RWPE1 (cell line): ENCODE measurements at regions not wholly inside any gene's neighbourhood (a gene's known extent, or its start where the extent isn't known, plus 50 kb on each side); places are given as distances from the start of the nearest gene placed in this dataset.

Experiments used
- CTCF ChIA-PET: fragments of 350-600 bp; sonication (Branson Sonifier 250); formaldehyde crosslinking; extraction: SDS; loops from one replicate; lab custom pipeline; 2021; lab: Yijun Ruan, JAX
- POLR2A ChIA-PET: fragments of 400-600 bp; formaldehyde crosslinking; extraction: SDS; loops from one replicate; lab custom pipeline; 2020; ENCODE audit warnings: antibody characterized with exemption; ENCODE audit not compliant: low non-redundant PET; lab: Yijun Ruan, JAX
- DNase-seq: peaks from one replicate; pipeline ENCODE4 v3.0.0; 2012; ENCODE audit warnings: low spot score
- H3K27ac ChIP-seq: fragments of 450-650 bp; 2 replicates; pipeline ENCODE4 v1.5.1; 2017
- TF ChIP-seq, protein P1 (sequence below): fragments of 450-650 bp; conservative IDR thresholded peaks from 2 replicates; pipeline ENCODE4 v1.5.1; 2017; ENCODE audit warnings: low read depth, mild to moderate bottlenecking

DNA sequence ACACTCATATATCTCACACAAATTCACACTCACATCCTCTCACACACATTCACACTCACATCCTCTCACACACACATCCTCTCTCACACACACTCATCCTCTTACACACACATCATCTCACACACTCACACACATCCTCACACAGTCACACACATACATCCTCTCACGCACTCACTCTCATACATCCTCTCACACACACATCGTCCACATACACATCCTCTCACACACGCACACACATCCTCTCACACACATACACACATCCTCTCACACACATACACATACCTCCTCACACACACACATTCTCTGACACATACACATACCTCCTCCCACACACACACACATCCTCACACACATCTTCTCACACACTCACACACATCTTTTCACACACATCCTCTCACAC lies 129.1 kb upstream of the SLC30A5 start:
- ChIA-PET CTCF (no interaction called here), POLR2A (no interaction called here)
- TF ChIP-seq, protein P1, sequence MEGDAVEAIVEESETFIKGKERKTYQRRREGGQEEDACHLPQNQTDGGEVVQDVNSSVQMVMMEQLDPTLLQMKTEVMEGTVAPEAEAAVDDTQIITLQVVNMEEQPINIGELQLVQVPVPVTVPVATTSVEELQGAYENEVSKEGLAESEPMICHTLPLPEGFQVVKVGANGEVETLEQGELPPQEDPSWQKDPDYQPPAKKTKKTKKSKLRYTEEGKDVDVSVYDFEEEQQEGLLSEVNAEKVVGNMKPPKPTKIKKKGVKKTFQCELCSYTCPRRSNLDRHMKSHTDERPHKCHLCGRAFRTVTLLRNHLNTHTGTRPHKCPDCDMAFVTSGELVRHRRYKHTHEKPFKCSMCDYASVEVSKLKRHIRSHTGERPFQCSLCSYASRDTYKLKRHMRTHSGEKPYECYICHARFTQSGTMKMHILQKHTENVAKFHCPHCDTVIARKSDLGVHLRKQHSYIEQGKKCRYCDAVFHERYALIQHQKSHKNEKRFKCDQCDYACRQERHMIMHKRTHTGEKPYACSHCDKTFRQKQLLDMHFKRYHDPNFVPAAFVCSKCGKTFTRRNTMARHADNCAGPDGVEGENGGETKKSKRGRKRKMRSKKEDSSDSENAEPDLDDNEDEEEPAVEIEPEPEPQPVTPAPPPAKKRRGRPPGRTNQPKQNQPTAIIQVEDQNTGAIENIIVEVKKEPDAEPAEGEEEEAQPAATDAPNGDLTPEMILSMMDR, result no peak
- DNase-seq, result no peak
- H3K27ac ChIP-seq, result no peak overlapping the region

DNA sequence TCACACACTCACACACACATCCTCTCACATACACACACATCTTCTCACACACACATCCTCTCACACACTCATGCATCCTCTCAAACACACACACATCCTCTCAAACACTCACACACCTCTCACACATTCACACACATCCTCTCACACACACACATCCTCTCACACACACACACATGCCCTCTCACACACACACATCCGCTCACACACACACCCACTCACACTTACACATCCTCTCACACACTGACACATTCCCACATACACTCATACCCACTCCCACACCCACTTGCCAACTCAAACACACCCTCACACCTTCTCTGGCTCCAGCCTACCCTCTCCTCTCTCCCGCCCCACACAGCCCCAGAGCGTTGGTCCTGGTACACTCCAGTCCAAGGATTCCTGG lies 127.9 kb upstream of the SLC30A5 start:
- ChIA-PET CTCF (interaction anchor here (0.5 kb wide), 1 partner anchor 681 kb away, joined by 4 read pairs; no protein-coding TSS in a partner anchor), POLR2A (no interaction called here)
- no peak overlapping the region for H3K27ac ChIP-seq
- no peak for DNase-seq
- TF ChIP-seq, protein P1, result no peak

DNA sequence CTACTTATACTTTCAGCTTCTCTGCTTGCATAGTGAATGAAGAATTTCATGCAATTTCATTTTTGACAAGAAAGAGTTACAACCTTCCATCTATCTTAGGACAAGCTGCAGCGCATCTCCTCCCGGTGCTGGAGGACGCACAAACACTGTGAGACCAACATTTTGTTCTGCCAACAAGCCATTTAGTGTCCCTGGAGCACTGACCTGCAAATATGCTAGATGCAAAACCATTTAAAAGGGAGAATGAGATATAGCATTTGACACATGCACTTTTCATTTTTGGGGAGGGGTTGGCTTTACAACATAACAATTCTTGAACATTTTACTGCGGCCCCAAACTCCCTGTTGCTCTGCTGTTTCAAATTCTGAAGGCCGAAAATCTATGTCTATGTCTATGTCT lies 127.2 kb upstream of the SLC30A5 start:
- ChIA-PET CTCF (interaction anchor here (0.5 kb wide), 1 partner anchor 682 kb away, joined by 4 read pairs; no protein-coding TSS in a partner anchor), POLR2A (no interaction called here)
- TF ChIP-seq, protein P1, result no peak
- DNase-seq, result no peak
- no peak overlapping the region for H3K27ac ChIP-seq

DNA sequence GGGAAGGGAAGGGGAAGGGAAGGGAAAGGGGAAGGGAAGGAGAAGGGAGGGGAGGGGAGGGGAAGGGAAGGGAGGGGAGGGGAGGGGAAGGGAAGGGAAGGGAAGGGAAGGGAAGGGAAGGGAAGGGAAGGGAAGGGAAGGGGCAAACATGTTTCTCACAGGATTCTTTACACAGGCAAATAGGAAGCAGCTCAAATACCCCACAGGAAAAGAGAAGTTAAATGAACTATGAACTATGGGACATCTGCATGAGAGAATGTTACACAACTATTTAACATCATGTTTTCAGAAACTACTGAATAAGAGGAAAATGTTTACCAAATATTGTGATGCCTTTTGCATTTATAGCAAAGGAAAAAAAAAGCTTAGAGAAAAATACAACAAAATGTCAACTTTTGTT lies 125.4 kb upstream of the SLC30A5 start:
- ChIA-PET POLR2A (no interaction called here), CTCF (interaction anchor here (0.9 kb wide), 1 partner anchor 10 kb away, joined by 5 read pairs; no protein-coding TSS in a partner anchor)
- TF ChIP-seq, protein P1, result no peak
- DNase-seq, result no peak
- no peak overlapping the region for H3K27ac ChIP-seq

DNA sequence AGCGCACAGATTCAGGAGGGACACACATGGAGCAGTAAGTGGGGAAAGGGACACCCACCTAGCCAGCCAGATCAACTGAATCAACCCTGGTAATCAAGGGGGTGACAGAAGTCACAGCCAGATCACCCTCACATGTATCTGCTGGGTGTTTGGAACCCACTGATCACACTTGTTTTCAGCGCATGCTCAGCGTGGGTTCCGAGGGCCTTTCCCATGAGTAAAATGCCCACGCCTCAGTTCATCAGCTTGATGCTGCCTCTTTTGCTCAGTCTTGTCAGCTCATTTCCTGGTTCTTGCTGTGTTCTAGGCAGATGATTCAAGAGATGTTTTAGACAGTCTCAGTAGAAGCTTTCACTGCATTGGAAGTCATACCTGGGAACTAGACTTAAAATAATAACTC lies 123.2 kb upstream of the SLC30A5 start:
- DNase-seq, result no peak
- CTCF ChIA-PET, result interaction anchor here (1.6 kb wide), 1 partner anchor 9 kb away, joined by 5 read pairs; no protein-coding TSS in a partner anchor
- H3K27ac ChIP-seq, result no peak overlapping the region
- POLR2A ChIA-PET, result no interaction called here
- TF ChIP-seq, protein P1, result no peak

DNA sequence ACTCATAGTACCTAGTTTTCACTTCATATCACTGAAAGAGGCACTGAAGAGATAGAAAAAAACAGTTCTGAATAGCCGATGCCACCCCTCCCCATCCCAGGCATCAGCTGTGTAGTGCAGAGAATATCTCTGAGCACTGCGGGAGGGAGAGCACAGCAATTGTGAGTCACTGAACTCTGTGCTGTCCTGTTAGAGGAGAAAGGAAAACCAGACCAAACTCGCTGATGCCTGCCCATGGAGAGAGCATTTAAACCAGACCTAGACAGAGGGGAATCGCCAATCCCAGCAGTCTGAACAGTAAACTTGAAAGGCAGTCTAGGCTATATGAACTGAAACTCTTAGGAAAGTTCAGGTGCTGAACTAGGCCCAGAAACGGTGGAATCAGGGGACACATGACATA lies 120.1 kb upstream of the SLC30A5 start:
- ChIA-PET CTCF (no interaction called here), POLR2A (no interaction called here)
- no peak overlapping the region for H3K27ac ChIP-seq
- no peak for DNase-seq
- TF ChIP-seq, protein P1, result no peak
